ENCODE measurements at regions not wholly inside any gene's neighbourhood (a gene's known extent, or its start where the extent isn't known, plus 50 kb on each side); places are given as distances from the start of the nearest gene placed in this dataset.

GRCh38 chr3:139284221-139284620 lies 59.6 kb upstream of the MRPS22 start:
- no peaks in the 10 kb centered on the region for H3K36me3 Mint-ChIP-seq (ENCODE audit: low read depth)
- no peaks in the 10 kb centered on the region for H3K9me3 Mint-ChIP-seq
- H3K27ac Mint-ChIP-seq (ENCODE audit: unreplicated experiment): no peak overlapping the region
- H3K27me3 Mint-ChIP-seq (ENCODE audit: low read depth): peaks cover 21% of the 10 kb centered on the region
- no peak for DNase-seq (ENCODE audit: low read depth, low spot score)
- H3K4me1 Mint-ChIP-seq: peaks cover 6% of the 10 kb centered on the region
- no peak overlapping the region for H3K4me3 Mint-ChIP-seq
- no peak for TF ChIP-seq CTCF (conservative IDR thresholded peaks at IDR 0.05)

- Mint-ChIP-seq H3K27ac (ENCODE audit: unreplicated experiment) (no peak overlapping the region), H3K27me3 (ENCODE audit: low read depth) (peaks cover 15% of the 10 kb centered on the region), H3K36me3 (ENCODE audit: low read depth) (no peaks in the 10 kb centered on the region), H3K4me3 (no peak overlapping the region), H3K4me1 (no peaks in the 10 kb centered on the region), H3K9me3 (no peaks in the 10 kb centered on the region)
- TF ChIP-seq CTCF (conservative IDR thresholded peaks at IDR 0.05): no peak
- DNase-seq (ENCODE audit: low read depth, low spot score): no peak
Measured at GRCh38 chr3:139285691-139286090, 58.1 kb upstream of the MRPS22 start.

- H3K27me3 Mint-ChIP-seq (ENCODE audit: low read depth): peaks cover 13% of the 10 kb centered on the region
- no peaks in the 10 kb centered on the region for H3K4me1 Mint-ChIP-seq
- H3K9me3 Mint-ChIP-seq: no peaks in the 10 kb centered on the region
- no peak for DNase-seq (ENCODE audit: low read depth, low spot score)
- no peak overlapping the region for H3K4me3 Mint-ChIP-seq
- no peaks in the 10 kb centered on the region for H3K36me3 Mint-ChIP-seq (ENCODE audit: low read depth)
- no peak for TF ChIP-seq CTCF (conservative IDR thresholded peaks at IDR 0.05)
- H3K27ac Mint-ChIP-seq (ENCODE audit: unreplicated experiment): no peak overlapping the region
Measured at GRCh38 chr3:139286241-139286640, 57.6 kb upstream of the MRPS22 start.

- Mint-ChIP-seq H3K9me3 (no peaks in the 10 kb centered on the region), H3K4me1 (peaks cover 3% of the 10 kb centered on the region), H3K27me3 (ENCODE audit: low read depth) (peaks cover 8% of the 10 kb centered on the region), H3K4me3 (no peak overlapping the region), H3K27ac (ENCODE audit: unreplicated experiment) (no peak overlapping the region), H3K36me3 (ENCODE audit: low read depth) (no peaks in the 10 kb centered on the region)
- no peak for TF ChIP-seq CTCF (conservative IDR thresholded peaks at IDR 0.05)
- no peak for DNase-seq (ENCODE audit: low read depth, low spot score)
Measured at GRCh38 chr3:139286825-139287224, 57.0 kb upstream of the MRPS22 start.

GRCh38 chr3:139287557-139287956 lies 56.3 kb upstream of the MRPS22 start:
- Mint-ChIP-seq H3K27me3 (ENCODE audit: low read depth) (peaks cover 3% of the 10 kb centered on the region), H3K27ac (ENCODE audit: unreplicated experiment) (peak overlapping the region; percentile 43), H3K9me3 (no peaks in the 10 kb centered on the region), H3K4me1 (peaks cover 4% of the 10 kb centered on the region), H3K36me3 (ENCODE audit: low read depth) (no peaks in the 10 kb centered on the region), H3K4me3 (no peak overlapping the region)
- DNase-seq (ENCODE audit: low read depth, low spot score): no peak
- no peak for TF ChIP-seq CTCF (conservative IDR thresholded peaks at IDR 0.05)

All from neural crest cell (in vitro differentiated cells).